WI38 (cell line): ENCODE measurements at regions not wholly inside any gene's neighbourhood (a gene's known extent, or its start where the extent isn't known, plus 50 kb on each side); places are given as distances from the start of the nearest gene placed in this dataset.

Experiments used
- H3K4me3 ChIP-seq: 2 replicates; pipeline ENCODE4 v1.5.1; 2011; ENCODE audit warnings: low read depth, mild to moderate bottlenecking, control low read depth, low read length
- CTCF ChIP-seq: IDR thresholded peaks from 2 replicates; pipeline ENCODE4 v1.5.1; 2012; ENCODE audit warnings: low read depth, mild to moderate bottlenecking, control low read depth, low read length

DNA sequence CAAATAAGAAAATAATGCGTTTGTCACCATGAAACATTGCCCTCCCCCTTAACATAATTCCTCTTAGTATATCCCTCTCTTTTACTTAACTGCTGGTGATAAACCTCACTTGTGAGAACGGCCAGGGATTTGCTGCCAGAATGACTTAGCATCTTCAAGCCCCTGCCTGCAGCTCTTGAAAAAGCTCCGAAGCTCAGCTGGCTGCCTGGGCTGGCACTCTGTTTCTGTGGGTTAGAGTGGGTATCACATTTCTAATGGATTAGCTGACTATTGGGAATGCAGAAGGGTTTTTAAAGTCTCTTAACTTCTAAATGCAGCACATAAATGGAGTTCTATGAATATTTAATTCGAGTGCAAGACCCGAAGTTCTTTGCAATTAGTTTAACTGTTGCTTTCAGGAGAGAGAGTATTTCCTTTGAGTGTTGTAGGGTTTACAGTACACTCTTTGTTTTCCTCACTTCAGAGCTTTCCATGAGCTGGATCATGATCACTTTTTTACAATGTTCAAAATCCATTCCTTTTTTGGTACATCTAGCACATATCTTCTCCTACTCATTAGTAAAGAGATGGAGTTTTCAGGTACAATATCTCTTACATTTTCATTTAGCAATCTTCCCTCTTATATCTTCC lies 124.7 kb upstream of the RBMS3 start:
- H3K4me3 ChIP-seq, result no peak overlapping the region
- TF ChIP-seq CTCF, result no peak

DNA sequence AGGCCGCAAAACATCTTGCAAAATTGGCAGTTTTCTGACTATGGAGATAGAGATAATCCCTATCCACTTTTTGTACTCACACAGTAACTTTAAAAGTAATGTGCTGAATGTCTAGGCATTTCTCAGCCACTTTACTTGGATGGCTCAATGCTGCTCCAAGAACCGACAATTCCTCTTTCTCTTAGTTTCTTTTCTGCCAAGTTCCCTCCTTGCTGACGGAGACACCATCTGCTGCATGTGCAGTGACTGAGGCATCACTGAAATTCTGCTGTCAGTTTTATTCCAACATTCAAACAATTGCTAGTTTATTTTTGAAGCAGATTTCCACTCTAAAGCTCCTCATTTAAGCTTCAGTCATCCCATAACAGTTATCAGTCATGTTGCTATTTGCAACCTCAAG lies 116.0 kb upstream of the RBMS3 start:
- TF ChIP-seq CTCF, result no peak
- H3K4me3 ChIP-seq, result no peak overlapping the region

GRCh38 chr3:29167180-29167579 lies 113.7 kb upstream of the RBMS3 start:
- no peak for TF ChIP-seq CTCF
- H3K4me3 ChIP-seq, result no peak overlapping the region

DNA sequence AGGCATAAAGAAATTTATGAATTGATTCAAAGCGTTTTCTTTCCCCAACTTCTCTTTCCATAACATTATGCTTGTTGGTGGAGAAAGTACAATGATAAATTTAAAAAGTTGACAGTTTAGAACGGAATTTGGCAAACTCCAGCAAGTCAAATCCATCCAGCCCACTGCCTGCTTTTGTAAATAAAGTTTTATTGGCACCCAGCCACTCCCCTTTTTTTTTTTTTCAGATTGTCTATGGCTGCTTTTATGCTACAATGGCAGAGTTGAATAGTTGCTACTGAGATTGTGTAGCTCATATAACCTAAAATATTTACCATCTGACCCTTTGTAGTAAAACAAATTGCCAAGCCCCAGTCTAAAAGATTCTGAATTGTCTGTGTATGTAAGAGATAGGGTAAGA lies 112.8 kb upstream of the RBMS3 start:
- no peak overlapping the region for H3K4me3 ChIP-seq
- TF ChIP-seq CTCF, result no peak

GRCh38 chr3:29168696-29169095 lies 112.2 kb upstream of the RBMS3 start:
- no peak for TF ChIP-seq CTCF

GRCh38 chr3:29169451-29169850 lies 111.4 kb upstream of the RBMS3 start:
- TF ChIP-seq CTCF, result no peak
- H3K4me3 ChIP-seq, result no peak overlapping the region

More at GRCh38 chr3:29168696-29169095, 112.2 kb upstream of the RBMS3 start:
- no peak overlapping the region for H3K4me3 ChIP-seq

DNA sequence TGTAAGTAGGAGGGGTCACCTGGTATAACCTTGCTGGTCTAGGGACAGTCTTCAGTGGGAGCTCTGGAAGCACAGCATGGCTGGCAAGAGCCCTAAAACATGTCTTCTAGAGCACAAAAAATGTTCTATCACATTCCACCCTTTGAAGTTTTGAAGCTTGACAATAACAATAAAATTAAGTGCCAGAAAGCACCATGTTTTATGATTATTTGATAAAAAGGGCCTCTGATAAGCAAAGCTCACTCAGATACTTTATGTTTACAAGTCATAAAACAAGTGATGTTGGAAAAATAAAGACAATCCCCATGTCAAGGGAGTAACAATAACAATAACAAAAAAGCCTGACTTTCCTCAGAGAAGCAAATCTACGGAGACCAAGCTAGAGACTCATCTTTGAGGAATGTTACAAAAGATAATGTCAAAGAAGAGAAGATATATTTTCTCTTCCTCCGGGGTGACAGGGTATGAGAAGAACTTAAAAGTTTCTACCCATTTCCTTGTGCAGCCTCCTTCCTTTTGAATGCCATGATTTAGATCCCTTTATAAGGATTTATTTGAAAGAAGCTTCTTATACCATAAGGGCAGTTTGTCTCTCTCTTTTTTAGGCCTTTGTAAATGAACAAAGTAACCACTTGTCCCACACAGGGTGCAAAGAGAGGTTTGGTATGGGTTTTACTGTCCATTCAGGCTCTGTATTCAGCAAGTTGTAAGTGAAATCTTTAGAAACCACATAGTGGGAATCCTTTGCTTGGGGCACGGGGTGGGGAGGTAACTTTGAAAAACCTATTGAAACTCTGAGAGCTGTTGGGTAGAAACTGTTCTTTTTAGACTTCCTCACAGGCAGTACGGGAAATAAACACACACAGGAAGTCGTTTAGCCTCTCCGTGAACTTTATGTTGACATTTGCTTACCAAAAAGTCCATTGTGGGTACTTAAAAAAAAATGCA lies 109.6 kb upstream of the RBMS3 start:
- no peak overlapping the region for H3K4me3 ChIP-seq
- no peak for TF ChIP-seq CTCF
